ENCODE measurements at regions not wholly inside any gene's neighbourhood (a gene's known extent, or its start where the extent isn't known, plus 50 kb on each side); places are given as distances from the start of the nearest gene placed in this dataset.

DNA sequence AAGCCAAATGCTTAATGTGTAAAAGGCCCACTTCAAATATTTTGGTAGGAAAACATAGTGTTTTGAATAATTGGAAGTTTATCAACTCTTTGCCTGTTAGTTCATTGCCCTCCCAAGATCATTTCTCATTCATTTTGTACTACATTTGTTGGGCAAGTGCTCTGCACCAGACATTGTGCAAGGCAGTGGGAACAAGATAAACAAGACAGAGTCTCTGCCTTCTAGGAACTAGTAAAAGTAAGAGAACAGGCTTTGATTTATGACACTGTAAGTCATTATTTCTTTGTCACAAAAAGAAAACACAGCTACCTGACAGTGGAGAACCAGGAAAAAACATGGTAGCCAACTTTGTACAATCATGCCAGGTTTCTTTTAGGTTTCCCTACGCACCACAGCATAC is 63.7 kb upstream of the PAM start:
- Histone ChIP-seq H3K4me3 (no peak overlapping the region), H3K27me3 (no peaks in the 10 kb centered on the region), H3K4me1 (no peaks in the 10 kb centered on the region), H3K9me3 (peaks cover 0 to 3% (median 0%) of the 10 kb centered on the region in 11 donors), H3K36me3 (no peaks in the 10 kb centered on the region), H3K27ac (no peak overlapping the region)
- DNase-seq (no peak), ATAC-seq (no peak)
- 84 to 100% methylated on average over 1 of the region's 1 CpG for WGBS, 2 donors
- TF ChIP-seq, protein P1, sequence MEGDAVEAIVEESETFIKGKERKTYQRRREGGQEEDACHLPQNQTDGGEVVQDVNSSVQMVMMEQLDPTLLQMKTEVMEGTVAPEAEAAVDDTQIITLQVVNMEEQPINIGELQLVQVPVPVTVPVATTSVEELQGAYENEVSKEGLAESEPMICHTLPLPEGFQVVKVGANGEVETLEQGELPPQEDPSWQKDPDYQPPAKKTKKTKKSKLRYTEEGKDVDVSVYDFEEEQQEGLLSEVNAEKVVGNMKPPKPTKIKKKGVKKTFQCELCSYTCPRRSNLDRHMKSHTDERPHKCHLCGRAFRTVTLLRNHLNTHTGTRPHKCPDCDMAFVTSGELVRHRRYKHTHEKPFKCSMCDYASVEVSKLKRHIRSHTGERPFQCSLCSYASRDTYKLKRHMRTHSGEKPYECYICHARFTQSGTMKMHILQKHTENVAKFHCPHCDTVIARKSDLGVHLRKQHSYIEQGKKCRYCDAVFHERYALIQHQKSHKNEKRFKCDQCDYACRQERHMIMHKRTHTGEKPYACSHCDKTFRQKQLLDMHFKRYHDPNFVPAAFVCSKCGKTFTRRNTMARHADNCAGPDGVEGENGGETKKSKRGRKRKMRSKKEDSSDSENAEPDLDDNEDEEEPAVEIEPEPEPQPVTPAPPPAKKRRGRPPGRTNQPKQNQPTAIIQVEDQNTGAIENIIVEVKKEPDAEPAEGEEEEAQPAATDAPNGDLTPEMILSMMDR (IDR thresholded peaks at IDR 0.05) = no peak
- intact Hi-C loops (cut with DNase I) = no loop called here

DNA sequence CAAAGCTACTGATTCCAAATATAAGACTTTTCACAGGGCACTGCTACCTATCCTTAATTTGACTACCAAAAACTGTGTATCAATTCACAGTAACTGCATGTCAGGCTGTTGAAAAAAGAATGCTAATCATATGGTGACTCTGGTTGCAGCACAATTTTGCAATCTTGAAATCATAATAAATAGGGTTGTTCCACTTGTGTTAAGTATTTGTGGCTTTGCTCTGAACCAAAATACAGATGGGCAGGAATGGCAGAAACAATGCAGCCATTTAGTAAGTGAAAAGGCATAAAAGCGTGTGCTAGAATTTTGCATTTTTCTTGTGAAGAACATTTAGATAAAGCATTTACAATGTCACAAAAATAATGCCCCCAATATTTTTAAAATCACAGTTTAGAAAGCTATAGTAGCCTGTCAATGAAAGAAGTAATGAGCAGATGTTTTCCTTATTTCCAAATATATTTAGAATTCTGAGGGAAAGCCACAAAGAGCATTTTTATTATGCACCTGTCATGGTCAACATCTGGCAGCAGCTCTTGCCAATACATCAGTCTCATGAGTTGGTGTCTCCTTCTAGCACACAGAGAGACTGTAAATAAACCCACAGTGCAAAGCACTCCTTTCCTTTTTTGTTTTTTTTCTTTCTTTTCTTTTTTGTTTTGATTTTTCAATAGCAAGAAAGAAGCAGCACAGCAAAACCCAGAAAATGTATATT is 54.8 kb upstream of the PAM start:
- no peaks in the 10 kb centered on the region for H3K4me1 ChIP-seq
- H3K27ac ChIP-seq = no peak overlapping the region
- no peaks in the 10 kb centered on the region for H3K9me3 ChIP-seq
- H3K36me3 ChIP-seq = no peaks in the 10 kb centered on the region
- no peaks in the 10 kb centered on the region for H3K27me3 ChIP-seq
- no peak for DNase-seq
- ATAC-seq = no peak
- intact Hi-C loops (cut with DNase I) = no loop called here
- TF ChIP-seq, protein P1 (IDR thresholded peaks at IDR 0.05) = no peak
- no peak overlapping the region for H3K4me3 ChIP-seq
- WGBS, 2 donors = 81 to 85% methylated on average over 1 of the region's 1 CpG

DNA sequence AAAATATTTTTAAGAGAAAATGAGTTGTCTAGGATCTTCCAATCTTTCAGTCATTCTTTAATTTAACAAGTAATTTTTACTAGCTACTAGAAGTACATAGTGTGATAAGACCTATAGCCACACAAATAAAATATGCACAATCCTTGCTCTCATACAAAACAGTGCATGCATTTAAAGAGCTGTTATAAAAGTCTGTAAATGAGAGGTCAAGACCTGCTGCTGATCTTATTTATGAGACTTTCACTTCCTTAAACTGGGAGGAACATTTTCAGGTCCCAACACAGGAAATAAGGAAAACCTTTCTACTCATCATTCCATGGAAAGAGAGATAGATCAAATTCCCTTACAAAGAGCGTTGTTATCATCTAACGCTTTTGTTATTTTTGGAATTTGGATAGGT is 54.2 kb upstream of the PAM start:
- H3K36me3 ChIP-seq = no peaks in the 10 kb centered on the region
- no peaks in the 10 kb centered on the region for H3K9me3 ChIP-seq
- intact Hi-C loops (cut with DNase I) = no loop called here
- no peak overlapping the region for H3K27ac ChIP-seq
- no peaks in the 10 kb centered on the region for H3K4me1 ChIP-seq
- no peaks in the 10 kb centered on the region for H3K27me3 ChIP-seq
- H3K4me3 ChIP-seq = no peak overlapping the region
- TF ChIP-seq, protein P1 (IDR thresholded peaks at IDR 0.05) = no peak
- WGBS, 2 donors = 21 to 24% methylated on average over 2 of the region's 2 CpGs
- ATAC-seq (no peak), DNase-seq (no peak)

DNA sequence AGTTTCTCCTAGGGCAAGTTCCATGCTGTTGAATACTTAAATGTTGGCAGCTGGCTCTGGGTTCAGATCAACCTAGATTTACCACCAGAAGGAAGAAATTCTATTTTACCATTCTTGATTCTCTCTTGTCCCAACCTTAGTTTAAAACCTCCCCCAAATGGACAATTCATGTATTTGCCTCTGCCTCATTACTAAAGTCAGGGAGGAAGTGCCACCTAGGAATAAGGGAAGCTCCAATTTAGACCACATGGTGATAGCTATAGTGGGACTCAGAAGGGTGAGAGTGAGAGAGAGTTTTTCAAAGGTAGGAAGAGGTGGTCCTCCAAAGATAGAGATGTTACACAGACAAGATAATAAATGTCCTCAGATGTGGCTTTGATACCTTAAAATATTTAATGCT is 53.4 kb upstream of the PAM start:
- intact Hi-C loops (cut with DNase I) = no loop called here
- ATAC-seq = no peak
- no peak overlapping the region for H3K4me3 ChIP-seq
- TF ChIP-seq, protein P1 (IDR thresholded peaks at IDR 0.05) = no peak
- H3K36me3 ChIP-seq = no peaks in the 10 kb centered on the region
- no peaks in the 10 kb centered on the region for H3K27me3 ChIP-seq
- DNase-seq = no peak
- no peak overlapping the region for H3K27ac ChIP-seq
- no peaks in the 10 kb centered on the region for H3K4me1 ChIP-seq
- H3K9me3 ChIP-seq = no peaks in the 10 kb centered on the region
